ENCODE measurements at regions not wholly inside any gene's neighbourhood (a gene's known extent, or its start where the extent isn't known, plus 50 kb on each side); places are given as distances from the start of the nearest gene placed in this dataset.

DNA sequence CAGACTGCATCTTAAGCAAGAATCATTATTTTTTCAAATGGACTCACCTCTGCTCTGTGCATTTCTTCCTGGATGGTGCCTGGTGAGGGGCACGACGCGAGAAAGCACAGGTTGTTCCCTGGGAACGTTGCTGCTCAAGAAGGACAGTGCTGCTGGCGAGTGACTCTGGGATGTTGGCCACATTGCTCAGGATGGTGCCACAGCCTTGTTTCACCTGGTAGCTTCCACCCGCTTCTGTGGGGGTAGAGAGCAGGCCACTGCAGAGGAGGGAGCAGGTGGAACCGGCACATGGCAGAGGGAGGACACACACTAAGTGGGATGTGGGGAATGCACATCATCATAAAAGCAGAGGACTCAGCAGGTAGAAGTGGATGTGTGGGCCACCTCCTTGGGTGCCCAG is 444.7 kb downstream of the TCERG1L start:
- DNase-seq (no peak), FAIRE-seq (no peak)
- TF ChIP-seq, protein P1, sequence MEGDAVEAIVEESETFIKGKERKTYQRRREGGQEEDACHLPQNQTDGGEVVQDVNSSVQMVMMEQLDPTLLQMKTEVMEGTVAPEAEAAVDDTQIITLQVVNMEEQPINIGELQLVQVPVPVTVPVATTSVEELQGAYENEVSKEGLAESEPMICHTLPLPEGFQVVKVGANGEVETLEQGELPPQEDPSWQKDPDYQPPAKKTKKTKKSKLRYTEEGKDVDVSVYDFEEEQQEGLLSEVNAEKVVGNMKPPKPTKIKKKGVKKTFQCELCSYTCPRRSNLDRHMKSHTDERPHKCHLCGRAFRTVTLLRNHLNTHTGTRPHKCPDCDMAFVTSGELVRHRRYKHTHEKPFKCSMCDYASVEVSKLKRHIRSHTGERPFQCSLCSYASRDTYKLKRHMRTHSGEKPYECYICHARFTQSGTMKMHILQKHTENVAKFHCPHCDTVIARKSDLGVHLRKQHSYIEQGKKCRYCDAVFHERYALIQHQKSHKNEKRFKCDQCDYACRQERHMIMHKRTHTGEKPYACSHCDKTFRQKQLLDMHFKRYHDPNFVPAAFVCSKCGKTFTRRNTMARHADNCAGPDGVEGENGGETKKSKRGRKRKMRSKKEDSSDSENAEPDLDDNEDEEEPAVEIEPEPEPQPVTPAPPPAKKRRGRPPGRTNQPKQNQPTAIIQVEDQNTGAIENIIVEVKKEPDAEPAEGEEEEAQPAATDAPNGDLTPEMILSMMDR (IDR thresholded peaks at IDR 0.05; ENCODE audit: borderline replicate concordance, extremely low read depth, insufficient read depth): no peak
- Histone ChIP-seq H3K4me3 (ENCODE audit: low read length in 3 of 3) (no peak overlapping the region), H3K27me3 (ENCODE audit: control insufficient read depth, insufficient read depth, low read length) (no peaks in the 10 kb centered on the region), H3K9me3 (ENCODE audit: control insufficient read depth in 2 of 3, insufficient read depth in 1 of 3, low read length in 3 of 3) (no peaks in the 10 kb centered on the region), H3K4me1 (ENCODE audit: control insufficient read depth in 2 of 3, insufficient read depth in 2 of 3, low read depth in 1 of 3, low read length in 3 of 3) (no peaks in the 10 kb centered on the region), H3K9ac (ENCODE audit: low read length in 3 of 3) (no peak overlapping the region), H3K36me3 (ENCODE audit: control insufficient read depth in 2 of 3, insufficient read depth in 3 of 3, low read length in 3 of 3) (no peaks in the 10 kb centered on the region), H3K27ac (ENCODE audit: low read depth in 2 of 2, low read length in 2 of 2) (no peak overlapping the region)
- intact Hi-C loops (cut with DNase I): no loop called here

DNA sequence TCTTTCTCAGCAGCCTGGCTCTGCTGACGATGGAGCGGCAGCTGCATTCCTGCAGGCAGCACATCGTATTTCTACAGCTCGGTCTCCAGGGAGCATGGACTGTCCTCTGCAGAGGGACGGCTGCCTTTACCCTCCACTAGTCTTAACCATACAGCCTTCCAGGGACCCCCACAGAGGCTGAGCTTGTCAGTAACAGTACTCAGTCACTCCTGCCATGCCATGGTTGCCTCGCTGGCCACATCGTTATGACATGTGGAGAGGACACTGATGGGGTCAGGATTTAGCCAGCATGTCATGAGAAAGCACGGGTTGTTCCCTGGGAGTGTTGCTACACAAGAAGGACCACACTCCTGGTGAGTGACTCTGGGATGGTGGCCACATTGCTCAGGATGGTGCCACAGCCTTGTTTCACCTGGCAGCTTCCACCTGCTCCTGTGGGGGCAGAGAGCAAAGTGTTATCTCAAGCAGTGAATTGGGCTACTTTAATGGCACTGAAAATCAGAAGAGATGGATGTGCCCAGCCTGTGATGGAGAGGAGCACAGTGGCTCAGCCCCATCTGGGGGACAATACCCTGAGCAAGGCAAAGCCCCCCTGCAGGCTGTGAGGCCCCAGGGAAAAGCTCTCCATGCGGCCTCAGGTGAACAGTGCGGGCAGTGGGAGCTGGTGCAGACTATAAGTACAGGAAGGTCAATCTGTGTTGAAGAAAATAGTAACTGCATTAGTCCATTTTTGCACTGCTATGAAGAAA is 443.9 kb downstream of the TCERG1L start:
- H3K9ac ChIP-seq (ENCODE audit: low read length in 3 of 3): no peak overlapping the region
- no peaks in the 10 kb centered on the region for H3K36me3 ChIP-seq (ENCODE audit: control insufficient read depth in 2 of 3, insufficient read depth in 3 of 3, low read length in 3 of 3)
- no peaks in the 10 kb centered on the region for H3K9me3 ChIP-seq (ENCODE audit: control insufficient read depth in 2 of 3, insufficient read depth in 1 of 3, low read length in 3 of 3)
- H3K4me3 ChIP-seq (ENCODE audit: low read length in 3 of 3): no peak overlapping the region
- TF ChIP-seq, protein P1 (IDR thresholded peaks at IDR 0.05; ENCODE audit: borderline replicate concordance, extremely low read depth, insufficient read depth): no peak
- DNase-seq: no peak
- H3K27ac ChIP-seq (ENCODE audit: low read depth in 2 of 2, low read length in 2 of 2): no peak overlapping the region
- FAIRE-seq: no peak
- no peaks in the 10 kb centered on the region for H3K4me1 ChIP-seq (ENCODE audit: control insufficient read depth in 2 of 3, insufficient read depth in 2 of 3, low read depth in 1 of 3, low read length in 3 of 3)
- intact Hi-C loops (cut with DNase I): no loop called here
- no peaks in the 10 kb centered on the region for H3K27me3 ChIP-seq (ENCODE audit: control insufficient read depth, insufficient read depth, low read length)

DNA sequence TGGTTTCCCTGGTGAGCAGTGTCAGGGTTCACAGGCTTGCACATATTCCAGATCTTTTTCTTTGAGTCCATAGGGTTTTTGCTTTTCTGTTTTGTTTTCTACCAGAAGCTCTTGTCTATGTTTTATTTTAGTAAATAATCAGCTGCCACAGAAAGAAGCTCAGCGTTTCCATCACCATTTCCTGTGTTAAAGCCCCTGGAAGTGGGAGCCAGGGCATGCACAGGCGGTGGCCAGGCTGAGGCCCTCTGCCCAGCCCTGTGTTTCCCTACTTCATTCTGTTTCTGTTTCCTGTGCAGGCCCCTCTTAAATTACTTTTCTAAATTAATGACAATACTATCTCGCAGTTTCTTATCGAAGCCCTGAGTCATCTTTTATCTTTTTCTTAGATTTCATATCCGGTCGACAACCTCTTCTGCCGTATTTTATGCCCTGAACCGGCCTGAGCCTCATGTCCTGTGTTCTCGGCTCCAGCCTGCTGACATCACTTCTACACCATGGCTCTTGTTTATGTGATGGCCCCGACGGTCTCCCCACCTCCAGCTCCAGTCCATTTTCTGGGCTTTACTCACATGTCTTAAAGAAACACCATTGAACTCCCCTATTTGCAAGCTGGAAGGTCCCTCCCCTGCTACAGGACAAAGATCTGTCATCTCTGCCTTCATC is 442.2 kb downstream of the TCERG1L start:
- no peak overlapping the region for H3K27ac ChIP-seq (ENCODE audit: low read depth in 2 of 2, low read length in 2 of 2)
- H3K27me3 ChIP-seq (ENCODE audit: control insufficient read depth, insufficient read depth, low read length): no peaks in the 10 kb centered on the region
- H3K36me3 ChIP-seq (ENCODE audit: control insufficient read depth in 2 of 3, insufficient read depth in 3 of 3, low read length in 3 of 3): no peaks in the 10 kb centered on the region
- H3K4me3 ChIP-seq (ENCODE audit: low read length in 3 of 3): no peak overlapping the region
- no peaks in the 10 kb centered on the region for H3K9me3 ChIP-seq (ENCODE audit: control insufficient read depth in 2 of 3, insufficient read depth in 1 of 3, low read length in 3 of 3)
- intact Hi-C loops (cut with DNase I): no loop called here
- no peaks in the 10 kb centered on the region for H3K4me1 ChIP-seq (ENCODE audit: control insufficient read depth in 2 of 3, insufficient read depth in 2 of 3, low read depth in 1 of 3, low read length in 3 of 3)
- TF ChIP-seq, protein P1 (IDR thresholded peaks at IDR 0.05; ENCODE audit: borderline replicate concordance, extremely low read depth, insufficient read depth): no peak
- DNase-seq (peak in 1 of 5 donors; percentile 10), FAIRE-seq (no peak)
- no peak overlapping the region for H3K9ac ChIP-seq (ENCODE audit: low read length in 3 of 3)
